Progenitor cell of endocrine pancreas (in vitro differentiated cells): ENCODE measurements at regions not wholly inside any gene's neighbourhood (a gene's known extent, or its start where the extent isn't known, plus 50 kb on each side); places are given as distances from the start of the nearest gene placed in this dataset.
"Not testable (repeated sequence)": the region's sequence is repeated elsewhere in the genome, so short reads cannot be mapped to it uniquely, and the experiment has no call there.

Experiments
- DNase-seq: peaks from one replicate; pipeline ENCODE4 v3.0.0; 2021; ENCODE audit warnings: low spot score; ENCODE audit not compliant: unreplicated experiment
- H3K27ac Mint-ChIP-seq: 2 replicates; pipeline ENCODE4 v1.8.0; 2021; ENCODE audit warnings: mild to moderate bottlenecking, moderate library complexity, mixed read lengths
- H3K27me3 Mint-ChIP-seq: 2 replicates; pipeline ENCODE4 v1.8.0; 2021; ENCODE audit warnings: mixed read lengths
- H3K36me3 Mint-ChIP-seq: 2 replicates; pipeline ENCODE4 v1.8.0; 2022; ENCODE audit warnings: mixed read lengths; ENCODE audit not compliant: insufficient read depth
- H3K4me1 Mint-ChIP-seq: 2 replicates; pipeline ENCODE4 v1.8.0; 2021; ENCODE audit warnings: low read depth, mixed read lengths
- H3K4me3 Mint-ChIP-seq: 2 replicates; pipeline ENCODE4 v1.8.0; 2021; ENCODE audit warnings: low read depth, mild to moderate bottlenecking, moderate library complexity, mixed read lengths
- H3K9me3 Mint-ChIP-seq: 2 replicates; pipeline ENCODE4 v1.8.0; 2021; ENCODE audit warnings: low read depth, mixed read lengths
- CTCF ChIP-seq: fragments of 200-600 bp; sonication (generic); IDR thresholded peaks from one replicate; pipeline ENCODE4 v1.5.0; 2021; ENCODE audit warnings: antibody characterized with exemption, mild to moderate bottlenecking; ENCODE audit not compliant: unreplicated experiment

- Mint-ChIP-seq H3K9me3 (peaks cover 10% of the 10 kb centered on the region), H3K4me3 (no peak overlapping the region), H3K4me1 (peaks cover 2% of the 10 kb centered on the region), H3K27me3 (peaks cover 7% of the 10 kb centered on the region), H3K36me3 (no peaks in the 10 kb centered on the region), H3K27ac (no peak overlapping the region)
- TF ChIP-seq CTCF, result no peak
- no peak for DNase-seq
Observed at GRCh38 chr7:68247126-68247525, 1250.5 kb downstream of the TYW1 start.

- no peak for DNase-seq
- Mint-ChIP-seq H3K4me3 (no peak overlapping the region), H3K27me3 (peaks cover 7% of the 10 kb centered on the region), H3K4me1 (peaks cover 2% of the 10 kb centered on the region), H3K9me3 (peaks cover 14% of the 10 kb centered on the region), H3K27ac (no peak overlapping the region), H3K36me3 (no peaks in the 10 kb centered on the region)
- no peak for TF ChIP-seq CTCF
Observed at GRCh38 chr7:68247571-68247970, 1250.9 kb downstream of the TYW1 start.

GRCh38 chr7:68248973-68249372 is 1252.3 kb downstream of the TYW1 start:
- H3K36me3 Mint-ChIP-seq, result no peaks in the 10 kb centered on the region
- DNase-seq, result no peak
- H3K4me1 Mint-ChIP-seq, result peaks cover 2% of the 10 kb centered on the region
- H3K9me3 Mint-ChIP-seq, result peaks cover 15% of the 10 kb centered on the region
- H3K4me3 Mint-ChIP-seq, result no peak overlapping the region
- H3K27me3 Mint-ChIP-seq, result peaks cover 10% of the 10 kb centered on the region
- H3K27ac Mint-ChIP-seq, result no peak overlapping the region
- no peak for TF ChIP-seq CTCF

GRCh38 chr7:68249611-68250010 is 1253.0 kb downstream of the TYW1 start:
- no peak for DNase-seq
- TF ChIP-seq CTCF, result no peak
- Mint-ChIP-seq H3K4me1 (peaks cover 2% of the 10 kb centered on the region), H3K9me3 (peaks cover 15% of the 10 kb centered on the region), H3K4me3 (no peak overlapping the region), H3K27ac (no peak overlapping the region), H3K36me3 (no peaks in the 10 kb centered on the region), H3K27me3 (peaks cover 16% of the 10 kb centered on the region)

GRCh38 chr7:68250143-68250542 is 1253.5 kb downstream of the TYW1 start:
- Mint-ChIP-seq H3K4me1 (peaks cover 2% of the 10 kb centered on the region), H3K27ac (no peak overlapping the region), H3K4me3 (no peak overlapping the region), H3K27me3 (peaks cover 22% of the 10 kb centered on the region), H3K9me3 (peaks cover 15% of the 10 kb centered on the region), H3K36me3 (no peaks in the 10 kb centered on the region)
- peak; percentile 14 for TF ChIP-seq CTCF
- no peak for DNase-seq

GRCh38 chr7:68254815-68255214 is 1258.2 kb downstream of the TYW1 start:
- not testable (repeated sequence) for DNase-seq, H3K27ac Mint-ChIP-seq, H3K4me1 Mint-ChIP-seq, H3K36me3 Mint-ChIP-seq, H3K4me3 Mint-ChIP-seq, H3K9me3 Mint-ChIP-seq
- peaks cover 35% of the 10 kb centered on the region for H3K27me3 Mint-ChIP-seq
